Neural progenitor cell (in vitro differentiated cells): ENCODE measurements at regions not wholly inside any gene's neighbourhood (a gene's known extent, or its start where the extent isn't known, plus 50 kb on each side); places are given as distances from the start of the nearest gene placed in this dataset.
A peak's percentile ranks its signal among the peaks of the same experiment; 100 is the strongest.

Source experiments
- DNase-seq: peaks from one replicate; pipeline ENCODE4 v3.0.0-alpha.2; 2016; ENCODE audit warnings: low spot score
- H2AFZ ChIP-seq: fragments of 200-600 bp; sonication (generic); replicated peaks from 2 replicates; pipeline ENCODE4 v1.6.1; 2016; ENCODE audit warnings: antibody characterized with exemption
- H3F3A ChIP-seq: fragments of 200-600 bp; sonication (generic); 2 replicates; pipeline ENCODE4 v1.6.1; 2016; ENCODE audit warnings: antibody characterized with exemption, low read depth
- H3K27ac ChIP-seq: fragments of 200-600 bp; sonication (generic); 2 replicates; pipeline ENCODE4 v1.5.1; 2016; ENCODE audit warnings: mild to moderate bottlenecking
- H3K27me3 ChIP-seq: fragments of 200-600 bp; sonication (generic); 2 replicates; pipeline ENCODE4 v1.6.1; 2016; ENCODE audit warnings: mild to moderate bottlenecking, moderate library complexity
- H3K36me3 ChIP-seq: fragments of 200-600 bp; sonication (generic); 2 replicates; pipeline ENCODE4 v1.5.1; 2016
- H3K4me1 ChIP-seq: fragments of 200-600 bp; sonication (generic); 2 replicates; pipeline ENCODE4 v1.6.1; 2016; ENCODE audit warnings: mixed run types
- H3K4me2 ChIP-seq: fragments of 200-600 bp; sonication (generic); 2 replicates; pipeline ENCODE4 v1.6.1; 2016
- H3K4me3 ChIP-seq: fragments of 200-600 bp; sonication (generic); 2 replicates; pipeline ENCODE4 v1.5.1; 2016
- H3K79me2 ChIP-seq: fragments of 200-600 bp; sonication (generic); 2 replicates; pipeline ENCODE4 v1.6.1; 2016; ENCODE audit warnings: low read depth
- H3K9ac ChIP-seq: fragments of 200-600 bp; sonication (generic); 2 replicates; pipeline ENCODE4 v1.6.1; 2016
- H3K9me3 ChIP-seq: fragments of 200-600 bp; sonication (generic); 2 replicates; pipeline ENCODE4 v1.5.1; 2016; ENCODE audit warnings: low read depth
- H4K20me1 ChIP-seq: fragments of 200-600 bp; sonication (generic); 2 replicates; pipeline ENCODE4 v1.6.1; 2016; ENCODE audit warnings: low read depth
- H3K27ac Mint-ChIP-seq: 3 replicates; pipeline ENCODE4 v1.8.0; 2021; ENCODE audit warnings: mixed read lengths
- H3K27me3 Mint-ChIP-seq: 2 replicates; pipeline ENCODE4 v1.8.0; 2022; ENCODE audit warnings: low read depth, mild to moderate bottlenecking, inconsistent platforms, moderate library complexity, mixed read lengths; ENCODE audit not compliant: insufficient read depth
- H3K36me3 Mint-ChIP-seq: 3 replicates; pipeline ENCODE4 v1.8.0; 2021; ENCODE audit warnings: mixed read lengths
- H3K4me1 Mint-ChIP-seq: 3 replicates; pipeline ENCODE4 v1.8.0; 2021; ENCODE audit warnings: mixed read lengths
- H3K4me3 Mint-ChIP-seq: 3 replicates; pipeline ENCODE4 v1.8.0; 2021; ENCODE audit warnings: mild to moderate bottlenecking, moderate library complexity, mixed read lengths
- H3K9me3 Mint-ChIP-seq: 3 replicates; pipeline ENCODE4 v1.8.0; 2020; ENCODE audit warnings: mixed read lengths
- EZH2 ChIP-seq: fragments of 200-600 bp; sonication (generic); IDR thresholded peaks from 2 replicates; pipeline ENCODE4 v1.6.1; 2017; ENCODE audit warnings: antibody characterized with exemption, mild to moderate bottlenecking, moderate library complexity
- EZH2phosphoT487 ChIP-seq: fragments of 200-600 bp; sonication (generic); IDR thresholded peaks from 2 replicates; pipeline ENCODE4 v1.6.1; 2017; ENCODE audit warnings: antibody characterized with exemption
- TF ChIP-seq, protein P1 (sequence below): fragments of 200-600 bp; sonication (generic); IDR thresholded peaks from 2 replicates; pipeline ENCODE4 v1.5.1; 2017; ENCODE audit warnings: antibody characterized with exemption, mild to moderate bottlenecking

DNA sequence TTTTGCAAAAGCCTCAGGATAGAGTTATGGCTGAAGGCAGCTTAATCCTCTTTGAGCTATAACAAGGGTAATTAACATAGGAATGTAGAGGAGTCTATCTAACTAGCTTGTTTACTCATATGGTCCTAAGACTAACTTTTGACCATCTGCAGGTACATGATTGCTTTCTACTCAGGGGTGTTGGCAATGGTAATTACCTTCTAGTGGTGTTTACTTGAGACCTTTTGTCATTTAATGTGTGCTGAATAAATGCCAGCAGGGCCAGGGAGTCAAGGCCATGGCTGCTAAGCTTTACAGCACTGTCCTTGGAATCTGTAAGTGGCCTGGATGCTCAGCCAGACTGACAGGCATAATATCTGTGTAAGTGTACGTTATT, 1325.0 kb downstream of the XPNPEP1 start:
- no peak for TF ChIP-seq EZH2phosphoT487
- TF ChIP-seq EZH2, result no peak
- TF ChIP-seq, protein P1, sequence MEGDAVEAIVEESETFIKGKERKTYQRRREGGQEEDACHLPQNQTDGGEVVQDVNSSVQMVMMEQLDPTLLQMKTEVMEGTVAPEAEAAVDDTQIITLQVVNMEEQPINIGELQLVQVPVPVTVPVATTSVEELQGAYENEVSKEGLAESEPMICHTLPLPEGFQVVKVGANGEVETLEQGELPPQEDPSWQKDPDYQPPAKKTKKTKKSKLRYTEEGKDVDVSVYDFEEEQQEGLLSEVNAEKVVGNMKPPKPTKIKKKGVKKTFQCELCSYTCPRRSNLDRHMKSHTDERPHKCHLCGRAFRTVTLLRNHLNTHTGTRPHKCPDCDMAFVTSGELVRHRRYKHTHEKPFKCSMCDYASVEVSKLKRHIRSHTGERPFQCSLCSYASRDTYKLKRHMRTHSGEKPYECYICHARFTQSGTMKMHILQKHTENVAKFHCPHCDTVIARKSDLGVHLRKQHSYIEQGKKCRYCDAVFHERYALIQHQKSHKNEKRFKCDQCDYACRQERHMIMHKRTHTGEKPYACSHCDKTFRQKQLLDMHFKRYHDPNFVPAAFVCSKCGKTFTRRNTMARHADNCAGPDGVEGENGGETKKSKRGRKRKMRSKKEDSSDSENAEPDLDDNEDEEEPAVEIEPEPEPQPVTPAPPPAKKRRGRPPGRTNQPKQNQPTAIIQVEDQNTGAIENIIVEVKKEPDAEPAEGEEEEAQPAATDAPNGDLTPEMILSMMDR, result no peak
- DNase-seq, result no peak
- H3F3A ChIP-seq, result no peaks in the 10 kb centered on the region
- H4K20me1 ChIP-seq, result no peaks in the 10 kb centered on the region
- H2AFZ ChIP-seq, result no peak overlapping the region
- H3K27me3 Mint-ChIP-seq, result peaks cover 4% of the 10 kb centered on the region
- H3K4me3 ChIP-seq, result no peak overlapping the region
- peaks cover 7% of the 10 kb centered on the region for H3K4me1 ChIP-seq
- no peaks in the 10 kb centered on the region for H3K27me3 ChIP-seq
- H3K4me2 ChIP-seq, result no peak overlapping the region
- no peak overlapping the region for H3K9ac ChIP-seq
- no peaks in the 10 kb centered on the region for H3K36me3 Mint-ChIP-seq
- no peak overlapping the region for H3K27ac ChIP-seq
- H3K36me3 ChIP-seq, result no peaks in the 10 kb centered on the region
- H3K9me3 ChIP-seq, result no peaks in the 10 kb centered on the region
- H3K4me1 Mint-ChIP-seq, result peaks cover 42% of the 10 kb centered on the region
- H3K4me3 Mint-ChIP-seq, result no peak overlapping the region
- H3K9me3 Mint-ChIP-seq, result no peaks in the 10 kb centered on the region
- no peaks in the 10 kb centered on the region for H3K79me2 ChIP-seq
- no peak overlapping the region for H3K27ac Mint-ChIP-seq

DNA sequence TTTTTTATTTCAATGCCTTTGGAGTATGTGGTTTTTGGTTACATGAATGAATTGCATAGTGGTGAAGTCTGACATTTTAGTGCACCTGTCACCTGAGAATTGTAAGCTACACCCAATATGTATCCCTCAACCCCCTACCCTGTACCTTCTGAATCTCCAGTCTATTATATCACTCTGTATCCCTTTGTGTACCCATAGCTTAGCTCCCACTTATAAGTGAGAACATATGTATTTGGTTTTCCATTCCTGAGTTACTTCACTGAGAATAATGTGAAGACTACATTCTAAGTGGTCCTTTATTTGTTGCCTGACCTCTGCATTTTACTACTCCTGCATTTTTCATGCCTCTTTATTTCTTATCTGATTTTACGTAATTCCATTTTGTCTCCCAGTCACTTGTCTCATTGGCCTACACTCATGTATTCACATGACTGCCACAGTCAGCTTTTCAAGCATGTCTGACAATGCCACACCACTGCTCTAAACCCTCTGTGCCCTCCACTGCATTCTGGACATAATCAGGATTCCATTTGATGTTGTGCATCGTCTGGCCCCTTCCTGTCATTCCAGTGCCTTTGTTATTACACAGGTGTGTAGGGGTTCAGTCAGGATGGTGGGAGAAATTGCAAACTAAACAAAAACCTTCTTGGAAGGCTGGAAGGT, 1325.5 kb downstream of the XPNPEP1 start:
- H3K79me2 ChIP-seq, result no peaks in the 10 kb centered on the region
- H3K36me3 ChIP-seq, result no peaks in the 10 kb centered on the region
- peaks cover 11% of the 10 kb centered on the region for H3K4me1 ChIP-seq
- peaks cover 47% of the 10 kb centered on the region for H3K4me1 Mint-ChIP-seq
- H3K9me3 Mint-ChIP-seq, result no peaks in the 10 kb centered on the region
- no peak overlapping the region for H3K4me3 ChIP-seq
- H3K27me3 Mint-ChIP-seq, result peaks cover 4% of the 10 kb centered on the region
- H3K4me3 Mint-ChIP-seq, result no peak overlapping the region
- no peaks in the 10 kb centered on the region for H4K20me1 ChIP-seq
- H3K9ac ChIP-seq, result no peak overlapping the region
- DNase-seq, result peak; percentile 19
- no peaks in the 10 kb centered on the region for H3F3A ChIP-seq
- no peaks in the 10 kb centered on the region for H3K9me3 ChIP-seq
- no peaks in the 10 kb centered on the region for H3K27me3 ChIP-seq
- H2AFZ ChIP-seq, result no peak overlapping the region
- H3K27ac ChIP-seq, result no peak overlapping the region
- TF ChIP-seq EZH2phosphoT487 (no peak), EZH2 (no peak)
- TF ChIP-seq, protein P1, result no peak
- H3K36me3 Mint-ChIP-seq, result no peaks in the 10 kb centered on the region
- no peak overlapping the region for H3K4me2 ChIP-seq
- H3K27ac Mint-ChIP-seq, result no peak overlapping the region

DNA sequence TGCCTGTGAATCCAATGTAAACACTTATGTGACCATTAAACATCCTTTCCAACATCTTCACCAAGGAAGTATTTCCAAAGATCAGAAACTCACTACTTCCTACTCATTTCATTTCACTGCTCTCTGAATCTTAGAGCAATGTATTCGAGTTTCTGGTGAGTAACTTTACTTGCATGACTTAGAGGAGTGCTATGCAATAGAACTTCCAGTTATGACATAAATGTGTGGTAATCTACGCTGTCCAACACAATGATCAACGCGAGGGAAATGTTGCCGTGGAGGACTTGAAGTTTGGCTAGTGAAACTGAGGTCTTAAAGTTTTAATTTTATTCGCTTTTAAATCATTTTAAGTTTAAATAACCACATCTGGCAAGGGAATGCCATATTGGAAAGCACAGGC, 1326.3 kb downstream of the XPNPEP1 start:
- Histone ChIP-seq H3K36me3 (no peaks in the 10 kb centered on the region), H3F3A (no peaks in the 10 kb centered on the region), H4K20me1 (no peaks in the 10 kb centered on the region), H2AFZ (no peak overlapping the region), H3K79me2 (no peaks in the 10 kb centered on the region), H3K4me1 (peaks cover 17% of the 10 kb centered on the region), H3K27me3 (no peaks in the 10 kb centered on the region), H3K4me3 (no peak overlapping the region), H3K4me2 (no peak overlapping the region), H3K27ac (no peak overlapping the region), H3K9ac (no peak overlapping the region), H3K9me3 (no peaks in the 10 kb centered on the region)
- H3K27ac Mint-ChIP-seq, result no peak overlapping the region
- H3K27me3 Mint-ChIP-seq, result peaks cover 4% of the 10 kb centered on the region
- no peak for DNase-seq
- H3K9me3 Mint-ChIP-seq, result no peaks in the 10 kb centered on the region
- TF ChIP-seq EZH2 (no peak), EZH2phosphoT487 (no peak)
- TF ChIP-seq, protein P1, result no peak
- peaks cover 49% of the 10 kb centered on the region for H3K4me1 Mint-ChIP-seq
- H3K4me3 Mint-ChIP-seq, result no peak overlapping the region
- H3K36me3 Mint-ChIP-seq, result no peaks in the 10 kb centered on the region
